ENCODE measurements at regions not wholly inside any gene's neighbourhood (a gene's known extent, or its start where the extent isn't known, plus 50 kb on each side); places are given as distances from the start of the nearest gene placed in this dataset.
"Not testable (repeated sequence)": the region's sequence is repeated elsewhere in the genome, so short reads cannot be mapped to it uniquely, and the experiment has no call there.

- ATAC-seq, result not testable (repeated sequence)
Measured at GRCh38 chr9:66601472-66601871, 299.1 kb upstream of the ZNF658 start.

GRCh38 chr9:66631521-66632046 is 268.9 kb upstream of the ZNF658 start:
- peak; percentile 23 for ATAC-seq

GRCh38 chr9:66647675-66648074 is 252.8 kb upstream of the ZNF658 start:
- ATAC-seq, result not testable (repeated sequence)

GRCh38 chr9:66690242-66690641 is 210.3 kb upstream of the ZNF658 start:
- ATAC-seq, result not testable (repeated sequence)

GRCh38 chr9:66695561-66696240 is 204.8 kb upstream of the ZNF658 start:
- not testable (repeated sequence) for ATAC-seq

- not testable (repeated sequence) for ATAC-seq
Measured at GRCh38 chr9:66697343-66698065, 203.0 kb upstream of the ZNF658 start.

GRCh38 chr9:66698066-66698455 is 202.5 kb upstream of the ZNF658 start:
- ATAC-seq, result not testable (repeated sequence)

- peak; percentile 76 for ATAC-seq
Measured at GRCh38 chr9:66701411-66702377, 198.8 kb upstream of the ZNF658 start.

- ATAC-seq, result peak; percentile 86
Measured at GRCh38 chr9:66711553-66711952, 189.0 kb upstream of the ZNF658 start.

- ATAC-seq, result not testable (repeated sequence)
Measured at GRCh38 chr9:66712870-66713269, 187.7 kb upstream of the ZNF658 start.

- not testable (repeated sequence) for ATAC-seq
Measured at GRCh38 chr9:66713552-66713951, 187.0 kb upstream of the ZNF658 start.

- not testable (repeated sequence) for ATAC-seq
Measured at GRCh38 chr9:66720845-66721244, 179.7 kb upstream of the ZNF658 start.

GRCh38 chr9:66727540-66727939 is 173.0 kb upstream of the ZNF658 start:
- not testable (repeated sequence) for ATAC-seq

GRCh38 chr9:66736686-66737085 is 163.8 kb upstream of the ZNF658 start:
- not testable (repeated sequence) for ATAC-seq

GRCh38 chr9:66738418-66738817 is 162.1 kb upstream of the ZNF658 start:
- not testable (repeated sequence) for ATAC-seq

GRCh38 chr9:66740136-66740535 is 160.4 kb upstream of the ZNF658 start:
- not testable (repeated sequence) for ATAC-seq

- ATAC-seq, result not testable (repeated sequence)
Measured at GRCh38 chr9:66745846-66746245, 154.7 kb upstream of the ZNF658 start.

GRCh38 chr9:66752324-66752923 is 148.1 kb upstream of the ZNF658 start:
- not testable (repeated sequence) for ATAC-seq

GRCh38 chr9:66759825-66760492 is 140.6 kb upstream of the ZNF658 start:
- ATAC-seq, result not testable (repeated sequence)

GRCh38 chr9:66764799-66765493 is 135.6 kb upstream of the ZNF658 start:
- not testable (repeated sequence) for ATAC-seq

- ATAC-seq, result not testable (repeated sequence)
Measured at GRCh38 chr9:66765531-66765930, 135.0 kb upstream of the ZNF658 start.

All from esophagus mucosa (tissue), 1 donor.